Right atrium auricular region (tissue), 2 donors: ENCODE measurements at regions not wholly inside any gene's neighbourhood (a gene's known extent, or its start where the extent isn't known, plus 50 kb on each side); places are given as distances from the start of the nearest gene placed in this dataset.

Experiments used
- DNase-seq: peaks from one replicate; pipeline ENCODE4 v3.0.0-alpha.2; 2019; ENCODE audit warnings: low spot score
- H3K27ac ChIP-seq, 2 donors: fragments of 200-600 bp; sonication (generic); 1 replicate in 1 of 2; 2 replicates in 1 of 2; pipeline ENCODE4 v1.5.1; 2016 to 2019
- H3K27me3 ChIP-seq, 2 donors: fragments of 200-600 bp; sonication (generic); one replicate each; pipeline versions ENCODE4 v1.5.1 to v1.6.0; 2017 to 2019
- H3K36me3 ChIP-seq: fragments of 200-600 bp; sonication (generic); one replicate; pipeline ENCODE4 v1.5.1; 2016
- H3K4me1 ChIP-seq, 2 donors: fragments of 200-600 bp; sonication (generic); one replicate each; pipeline versions ENCODE4 v1.5.1 to v1.6.0; 2017 to 2019
- H3K4me3 ChIP-seq, 2 donors: fragments of 200-600 bp; sonication (generic); 1 replicate in 1 of 2; 2 replicates in 1 of 2; pipeline ENCODE4 v1.5.1; 2017 to 2019; ENCODE audit warnings: mild to moderate bottlenecking in 1 of 2, moderate library complexity in 1 of 2
- H3K9me3 ChIP-seq, 2 donors: fragments of 200-600 bp; sonication (generic); one replicate each; pipeline ENCODE4 v1.5.1; 2019
- TF ChIP-seq, protein P1 (sequence below), 2 donors: fragments of 200-600 bp; sonication (generic); IDR thresholded peaks; one replicate each; pipeline ENCODE4 v1.5.1; 2019; ENCODE audit warnings: antibody characterized with exemption in 2 of 2

DNA sequence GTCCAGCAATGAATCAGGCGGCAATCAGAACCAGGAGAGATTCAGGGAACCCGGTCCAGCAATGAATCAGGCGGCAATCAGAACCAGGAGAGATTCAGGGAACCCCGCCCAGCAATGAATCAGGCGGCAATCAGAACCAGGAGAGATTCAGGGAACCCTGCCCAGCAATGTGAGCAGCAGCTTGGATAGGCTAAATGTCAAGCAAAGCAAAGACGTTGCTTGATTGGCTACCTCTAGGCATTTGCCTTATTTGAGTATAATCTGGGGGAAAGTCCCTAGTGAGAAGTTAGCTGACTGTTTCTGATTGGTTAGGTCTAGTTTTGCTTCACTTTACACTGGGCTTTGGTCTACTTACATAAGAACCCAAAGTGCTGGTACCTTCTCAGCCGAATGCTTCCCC, 1212.2 kb upstream of the TENM3 start:
- H3K4me1 ChIP-seq, result no peaks in the 10 kb centered on the region
- no peaks in the 10 kb centered on the region for H3K36me3 ChIP-seq
- peaks cover 0 to 3% of the 10 kb centered on the region in 2 donors for H3K9me3 ChIP-seq
- TF ChIP-seq, protein P1, sequence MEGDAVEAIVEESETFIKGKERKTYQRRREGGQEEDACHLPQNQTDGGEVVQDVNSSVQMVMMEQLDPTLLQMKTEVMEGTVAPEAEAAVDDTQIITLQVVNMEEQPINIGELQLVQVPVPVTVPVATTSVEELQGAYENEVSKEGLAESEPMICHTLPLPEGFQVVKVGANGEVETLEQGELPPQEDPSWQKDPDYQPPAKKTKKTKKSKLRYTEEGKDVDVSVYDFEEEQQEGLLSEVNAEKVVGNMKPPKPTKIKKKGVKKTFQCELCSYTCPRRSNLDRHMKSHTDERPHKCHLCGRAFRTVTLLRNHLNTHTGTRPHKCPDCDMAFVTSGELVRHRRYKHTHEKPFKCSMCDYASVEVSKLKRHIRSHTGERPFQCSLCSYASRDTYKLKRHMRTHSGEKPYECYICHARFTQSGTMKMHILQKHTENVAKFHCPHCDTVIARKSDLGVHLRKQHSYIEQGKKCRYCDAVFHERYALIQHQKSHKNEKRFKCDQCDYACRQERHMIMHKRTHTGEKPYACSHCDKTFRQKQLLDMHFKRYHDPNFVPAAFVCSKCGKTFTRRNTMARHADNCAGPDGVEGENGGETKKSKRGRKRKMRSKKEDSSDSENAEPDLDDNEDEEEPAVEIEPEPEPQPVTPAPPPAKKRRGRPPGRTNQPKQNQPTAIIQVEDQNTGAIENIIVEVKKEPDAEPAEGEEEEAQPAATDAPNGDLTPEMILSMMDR (IDR thresholded peaks at IDR 0.05), result no peak
- H3K27ac ChIP-seq, result no peak overlapping the region
- H3K4me3 ChIP-seq, result no peak overlapping the region
- no peak for DNase-seq
- H3K27me3 ChIP-seq, result no peaks in the 10 kb centered on the region

DNA sequence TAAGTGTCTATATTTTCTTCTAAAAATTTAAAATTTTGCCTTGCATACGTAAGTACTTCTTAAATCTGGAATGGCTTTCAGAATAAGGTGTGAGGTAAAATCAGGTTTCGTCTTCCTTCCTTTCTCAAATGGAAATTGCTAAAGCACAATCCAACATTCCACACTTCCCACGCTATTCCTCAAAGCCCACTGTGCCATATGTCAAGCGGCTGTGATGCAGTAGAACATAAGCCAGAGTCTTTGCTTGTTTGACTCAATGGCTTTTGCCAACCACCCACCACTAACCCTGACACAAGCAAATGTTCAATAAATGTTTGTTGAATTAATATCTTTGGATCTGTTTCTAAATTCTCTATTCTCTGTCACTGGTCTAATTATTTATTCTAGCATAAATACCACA, 1199.7 kb upstream of the TENM3 start:
- H3K9me3 ChIP-seq, result no peaks in the 10 kb centered on the region
- no peak for DNase-seq
- TF ChIP-seq, protein P1 (IDR thresholded peaks at IDR 0.05), result no peak
- no peak overlapping the region for H3K27ac ChIP-seq
- no peaks in the 10 kb centered on the region for H3K4me1 ChIP-seq
- H3K27me3 ChIP-seq, result no peaks in the 10 kb centered on the region
- H3K36me3 ChIP-seq, result no peaks in the 10 kb centered on the region
- no peak overlapping the region for H3K4me3 ChIP-seq

DNA sequence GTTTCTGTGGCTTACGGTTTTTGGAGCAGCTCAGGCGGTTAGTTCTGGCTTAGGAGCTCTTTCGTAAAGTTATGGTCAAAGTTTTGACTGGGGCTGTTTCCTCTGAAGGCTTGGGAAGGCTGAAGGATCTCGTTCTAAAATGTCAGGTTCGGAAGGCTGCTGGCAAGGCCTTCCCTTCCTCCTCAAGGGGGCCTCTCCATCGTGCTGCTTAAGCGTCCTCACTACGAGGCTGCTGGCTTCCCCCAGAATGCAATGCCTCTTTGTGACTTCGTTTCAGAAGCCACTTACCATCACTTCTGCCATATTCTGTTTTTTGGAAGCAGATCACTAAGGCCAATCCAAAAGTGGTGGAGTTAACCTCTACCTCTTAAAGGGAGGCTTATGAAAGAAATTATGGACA, 1196.4 kb upstream of the TENM3 start:
- H3K9me3 ChIP-seq, result no peaks in the 10 kb centered on the region
- no peak overlapping the region for H3K4me3 ChIP-seq
- no peaks in the 10 kb centered on the region for H3K4me1 ChIP-seq
- no peaks in the 10 kb centered on the region for H3K36me3 ChIP-seq
- no peaks in the 10 kb centered on the region for H3K27me3 ChIP-seq
- H3K27ac ChIP-seq, result no peak overlapping the region
- no peak for DNase-seq
- TF ChIP-seq, protein P1 (IDR thresholded peaks at IDR 0.05), result no peak

DNA sequence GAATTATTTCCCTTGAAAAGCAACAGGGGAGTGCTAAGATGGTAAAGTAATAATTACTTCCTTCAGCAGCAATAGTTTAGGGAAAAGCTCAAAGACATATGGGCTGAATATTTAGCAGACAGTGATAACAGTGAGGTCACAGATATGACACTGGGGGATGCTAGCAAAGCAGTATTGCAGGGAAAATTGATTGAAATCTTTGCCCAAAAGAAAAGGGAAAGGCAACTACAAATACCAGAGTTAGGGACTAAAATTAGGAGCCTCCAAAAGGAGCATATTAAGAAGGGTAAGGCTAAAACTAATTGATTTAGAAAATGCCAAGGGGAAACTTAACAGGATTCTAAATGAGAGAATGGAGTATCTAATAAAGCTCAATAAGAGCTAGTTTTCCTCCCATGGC, 1191.3 kb upstream of the TENM3 start:
- no peaks in the 10 kb centered on the region for H3K36me3 ChIP-seq
- H3K27ac ChIP-seq, result no peak overlapping the region
- no peaks in the 10 kb centered on the region for H3K27me3 ChIP-seq
- DNase-seq, result no peak
- H3K9me3 ChIP-seq, result no peaks in the 10 kb centered on the region
- no peaks in the 10 kb centered on the region for H3K4me1 ChIP-seq
- no peak overlapping the region for H3K4me3 ChIP-seq
- TF ChIP-seq, protein P1 (IDR thresholded peaks at IDR 0.05), result no peak

DNA sequence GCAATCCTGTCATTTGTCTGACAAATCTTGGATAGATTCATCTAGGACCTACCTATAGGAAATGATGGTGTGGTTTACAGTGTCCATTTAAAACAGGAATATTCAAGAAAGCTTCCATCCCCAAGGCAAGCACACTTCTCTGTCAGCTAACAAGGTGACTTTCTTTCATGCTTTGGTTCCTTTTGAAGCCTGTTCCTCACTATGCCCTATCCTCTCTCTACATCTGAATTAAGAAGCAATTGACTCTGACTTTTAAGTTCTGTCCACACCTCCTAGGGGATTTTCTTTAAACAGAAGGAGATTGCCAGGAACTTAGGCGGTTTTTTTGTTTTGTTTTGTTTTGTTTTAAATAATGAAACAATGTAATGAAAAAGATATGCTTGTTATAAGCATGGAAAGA, 1181.4 kb upstream of the TENM3 start:
- no peaks in the 10 kb centered on the region for H3K27me3 ChIP-seq
- H3K4me1 ChIP-seq, result no peaks in the 10 kb centered on the region
- no peak for DNase-seq
- no peak overlapping the region for H3K4me3 ChIP-seq
- TF ChIP-seq, protein P1 (IDR thresholded peaks at IDR 0.05), result no peak
- H3K27ac ChIP-seq, result no peak overlapping the region
- no peaks in the 10 kb centered on the region for H3K36me3 ChIP-seq
- no peaks in the 10 kb centered on the region for H3K9me3 ChIP-seq

DNA sequence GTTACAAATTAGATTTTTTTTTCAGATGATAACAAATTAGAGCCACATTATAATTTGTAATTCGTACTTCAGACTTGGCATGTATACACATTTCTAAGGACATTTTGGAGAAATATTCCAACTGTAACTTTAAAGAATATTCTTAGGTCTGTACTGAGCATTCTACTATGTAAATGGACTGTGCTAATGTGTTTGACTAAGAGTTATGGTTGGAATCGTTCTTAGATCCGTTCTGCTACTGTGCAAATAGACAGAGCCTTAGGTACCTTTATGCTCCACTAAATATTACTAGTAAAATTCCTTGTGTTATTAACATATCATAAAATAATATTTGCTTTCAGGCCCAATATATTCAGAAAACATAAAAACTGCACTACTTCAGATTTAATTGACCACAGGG, 1180.0 kb upstream of the TENM3 start:
- Histone ChIP-seq H3K9me3 (no peaks in the 10 kb centered on the region), H3K27ac (no peak overlapping the region), H3K36me3 (no peaks in the 10 kb centered on the region), H3K4me1 (no peaks in the 10 kb centered on the region), H3K27me3 (no peaks in the 10 kb centered on the region), H3K4me3 (no peak overlapping the region)
- TF ChIP-seq, protein P1 (IDR thresholded peaks at IDR 0.05), result no peak
- DNase-seq, result no peak
